SK-N-SH (cell line): ENCODE measurements at regions not wholly inside any gene's neighbourhood (a gene's known extent, or its start where the extent isn't known, plus 50 kb on each side); places are given as distances from the start of the nearest gene placed in this dataset.

ENCODE experiments used
- CTCF ChIA-PET: fragments of 300-600, 350-600 bp; formaldehyde crosslinking; extraction: SDS; loops from one replicate; lab custom pipeline; 2021; lab: Yijun Ruan, JAX
- POLR2A ChIA-PET: fragments of 350-600 bp; sonication (Branson Sonifier 250); formaldehyde crosslinking; extraction: SDS; loops from one replicate; lab custom pipeline; 2020; ENCODE audit warnings: antibody characterized with exemption, inconsistent platforms; lab: Yijun Ruan, JAX
- DNase-seq: peaks from one replicate; pipeline ENCODE4 v3.0.0; 2012
- H2AFZ ChIP-seq: fragments of 200-600 bp; sonication (generic); 2 replicates; pipeline ENCODE4 v1.8.1; 2016; ENCODE audit warnings: antibody characterized with exemption, mild to moderate bottlenecking, low read depth
- H3F3A ChIP-seq: fragments of 200-600 bp; sonication (generic); replicated peaks from 2 replicates; pipeline ENCODE3; 2016; ENCODE audit warnings: antibody characterized with exemption, mild to moderate bottlenecking; ENCODE audit not compliant: insufficient read depth
- H3K27ac ChIP-seq, 2 experiments: fragments of 200-500 bp in 1 of 2; fragments of 200-600 bp in 1 of 2; sonication (Bioruptor generic) in 1 of 2; sonication (generic), shearing (Covaris generic) in 1 of 2; 2 replicates each; pipeline versions ENCODE4 v1.5.1 to v1.6.1; 2014 to 2016; ENCODE audit warnings: low read depth in 2 of 2, inconsistent platforms in 1 of 2, low read length in 1 of 2, mild to moderate bottlenecking in 1 of 2, mixed read lengths in 1 of 2
- H3K27me3 ChIP-seq: fragments of 200-600 bp; sonication (generic), shearing (Covaris generic); 2 replicates; pipeline ENCODE4 v1.6.1; 2016; ENCODE audit warnings: mixed run types; ENCODE audit not compliant: insufficient read depth
- H3K36me3 ChIP-seq, 2 experiments: fragments of 200-500 bp in 1 of 2; fragments of 200-600 bp in 1 of 2; sonication (Bioruptor generic) in 1 of 2; sonication (generic) in 1 of 2; replicated peaks in 1 of 2; 2 replicates each; pipeline versions ENCODE3 to v1.5.1; 2014 to 2016; ENCODE audit warnings: low read length in 1 of 2, mild to moderate bottlenecking in 1 of 2; ENCODE audit not compliant: insufficient read depth in 2 of 2, control insufficient read depth in 1 of 2
- H3K4me1 ChIP-seq, 2 experiments: fragments of 200-500 bp in 1 of 2; fragments of 200-600 bp in 1 of 2; sonication (Bioruptor generic) in 1 of 2; sonication (generic), shearing (Covaris generic) in 1 of 2; 2 replicates each; pipeline versions ENCODE4 v1.5.1 to v1.6.1; 2014 to 2016; ENCODE audit warnings: low read depth in 1 of 2, low read length in 1 of 2, mixed run types in 1 of 2; ENCODE audit not compliant: insufficient read depth in 2 of 2, control insufficient read depth in 1 of 2
- H3K4me2 ChIP-seq: fragments of 200-600 bp; sonication (generic), shearing (Covaris generic); 2 replicates; pipeline ENCODE4 v1.6.1; 2017; ENCODE audit warnings: mixed run types
- H3K4me3 ChIP-seq, 2 experiments: fragments of 200-500 bp in 1 of 2; fragments of 200-600 bp in 1 of 2; sonication (Bioruptor generic) in 1 of 2; sonication (generic), shearing (Covaris generic) in 1 of 2; 2 replicates each; pipeline versions ENCODE4 v1.5.1 to v1.8.1; 2014 to 2016; ENCODE audit warnings: low read depth in 2 of 2, inconsistent platforms in 1 of 2, low read length in 1 of 2, mild to moderate bottlenecking in 1 of 2, mixed read lengths in 1 of 2, moderate library complexity in 1 of 2
- H3K79me2 ChIP-seq: fragments of 200-600 bp; sonication (generic); 2 replicates; pipeline ENCODE4 v1.8.1; 2017; ENCODE audit warnings: mild to moderate bottlenecking; ENCODE audit not compliant: insufficient read depth
- H3K9ac ChIP-seq: fragments of 200-600 bp; sonication (generic); 2 replicates; pipeline ENCODE4 v1.6.1; 2017; ENCODE audit warnings: mixed run types
- H3K9me2 ChIP-seq: fragments of 200-600 bp; sonication (generic); 2 replicates; pipeline ENCODE4 v1.6.1; 2017; ENCODE audit warnings: mixed run types
- H3K9me3 ChIP-seq: fragments of 200-600 bp; sonication (generic); 2 replicates; pipeline ENCODE4 v1.6.1; 2017; ENCODE audit warnings: mixed run types, mild to moderate bottlenecking, moderate library complexity
- H4K20me1 ChIP-seq: fragments of 200-600 bp; sonication (generic); 2 replicates; pipeline ENCODE4 v1.6.1; 2017; ENCODE audit warnings: mild to moderate bottlenecking, mixed run types; ENCODE audit not compliant: insufficient read depth
- EP300 ChIP-seq, 2 experiments: IDR thresholded peaks; 2 replicates each; pipeline versions ENCODE4 v1.4.0 to v1.6.1; 2012; ENCODE audit warnings: borderline replicate concordance in 1 of 2, low read depth in 1 of 2, low read length in 1 of 2
- FOSL2 ChIP-seq: IDR thresholded peaks from 2 replicates; pipeline ENCODE4 v1.4.0; 2012; ENCODE audit warnings: low read depth, mild to moderate bottlenecking, moderate library complexity, borderline replicate concordance
- FOXJ3 ChIP-seq: sonication (generic); formaldehyde crosslinking; IDR thresholded peaks from 2 replicates; pipeline ENCODE4 v1.5.1; 2020; ENCODE audit warnings: mild to moderate bottlenecking, missing genetic modification reagents
- GABPA ChIP-seq: IDR thresholded peaks from 2 replicates; pipeline ENCODE4 v1.4.0; 2012; ENCODE audit warnings: low read depth, mild to moderate bottlenecking
- MAX ChIP-seq: IDR thresholded peaks from 2 replicates; pipeline ENCODE4 v1.4.0; 2012; ENCODE audit warnings: low read depth
- NFIC ChIP-seq: IDR thresholded peaks from 2 replicates; pipeline ENCODE4 v1.4.0; 2012; ENCODE audit warnings: borderline replicate concordance
- NRF1 ChIP-seq: IDR thresholded peaks from 2 replicates; pipeline ENCODE4 v1.6.1; 2012; ENCODE audit warnings: low read depth, mild to moderate bottlenecking, low read length
- RCOR1 ChIP-seq: fragments of 150-350 bp; IDR thresholded peaks from 2 replicates; pipeline ENCODE4 v1.6.1; 2017; ENCODE audit warnings: antibody characterized with exemption, low read length
- REST ChIP-seq: IDR thresholded peaks from 2 replicates; pipeline ENCODE4 v1.6.1; 2012; ENCODE audit warnings: mild to moderate bottlenecking, low read depth, low read length, moderate library complexity
- RFX5 ChIP-seq: IDR thresholded peaks from 2 replicates; pipeline ENCODE4 v1.6.1; 2012; ENCODE audit warnings: mild to moderate bottlenecking, improper control_type of control experiment, low read length
- TAF1 ChIP-seq: IDR thresholded peaks from 2 replicates; pipeline ENCODE4 v1.6.1; 2012; ENCODE audit warnings: low read depth, mild to moderate bottlenecking, low read length, moderate library complexity, borderline replicate concordance
- USF2 ChIP-seq: fragments of 150-350 bp; IDR thresholded peaks from 2 replicates; pipeline ENCODE4 v1.6.1; 2017; ENCODE audit warnings: antibody characterized with exemption, low read length, low read depth, borderline replicate concordance
- WGBS: methylation state at CpG from one replicate; pipeline ENCODE4 v1.1.6; 2017; ENCODE audit warnings: low lambda C conversion rate; 5-methylcytosine and 5-hydroxymethylcytosine counted together

GRCh38 chr2:234725528-234726264 is 226.1 kb upstream of the SH3BP4 start (continued):
- TF ChIP-seq REST (no peak), TAF1 (no peak), RFX5 (no peak), GABPA (no peak), USF2 (no peak)

- ChIA-PET CTCF (no interaction called here), POLR2A (no interaction called here)
- Histone ChIP-seq H3K9me2 (no peaks in the 10 kb centered on the region), H3K27me3 (no peaks in the 10 kb centered on the region), H2AFZ (no peak overlapping the region), H3F3A (no peaks in the 10 kb centered on the region), H4K20me1 (no peaks in the 10 kb centered on the region), H3K4me3 (no peak overlapping the region), H3K27ac (no peak overlapping the region), H3K4me1 (no peaks in the 10 kb centered on the region; a peak in 1 of 4 replicates), H3K9ac (no peak overlapping the region), H3K4me2 (no peak overlapping the region), H3K79me2 (no peaks in the 10 kb centered on the region), H3K9me3 (no peaks in the 10 kb centered on the region), H3K36me3 (no peaks in the 10 kb centered on the region)
- DNase-seq = no peak
- 84% methylated on average over 4 of the region's 4 CpGs for WGBS
- TF ChIP-seq FOSL2 = no peak
- TF ChIP-seq RCOR1 = no peak
- TF ChIP-seq NRF1 = no peak
- no peak for TF ChIP-seq NFIC
- TF ChIP-seq EP300 (IDR thresholded peaks at IDR 0.05; ENCODE audit: borderline replicate concordance in 1 of 2, low read depth in 1 of 2, low read length in 1 of 2) = no peak
- no peak for TF ChIP-seq GABPA
- no peak for TF ChIP-seq USF2
- no peak for TF ChIP-seq RFX5
- TF ChIP-seq FOXJ3 (CRISPR knock-in tag) = no peak
- TF ChIP-seq MAX = no peak
- TF ChIP-seq, all 33 proteins: peak for 0
Observed at GRCh38 chr2:234724850-234725249, 227.0 kb upstream of the SH3BP4 start.
